ENCODE measurements at regions not wholly inside any gene's neighbourhood (a gene's known extent, or its start where the extent isn't known, plus 50 kb on each side); places are given as distances from the start of the nearest gene placed in this dataset.

GRCh38 chr4:155524926-155525455, 141.7 kb upstream of the GUCY1A1 start:
- TF ChIP-seq CTCF (IDR thresholded peaks at IDR 0.05 in 4 of 5, conservative IDR thresholded peaks at IDR 0.05 in 1 of 5): no peak
- TF ChIP-seq POLR2A (IDR thresholded peaks at IDR 0.05): no peak

All from gastrocnemius medialis (tissue), 4 donors.